OCI-LY3 (cell line): ENCODE measurements at regions not wholly inside any gene's neighbourhood (a gene's known extent, or its start where the extent isn't known, plus 50 kb on each side); places are given as distances from the start of the nearest gene placed in this dataset.

Source experiments
- EZH2phosphoT487 ChIP-seq: fragments of 200-600 bp; shearing (Covaris generic); IDR thresholded peaks from 2 replicates; pipeline ENCODE4 v1.6.1; 2018; ENCODE audit warnings: antibody characterized with exemption, mixed run types, low read depth
- TF ChIP-seq, protein P1 (sequence below): fragments of 200-600, 300-600 bp; sonication (generic); IDR thresholded peaks from 2 replicates; pipeline ENCODE4 v1.5.1; 2014; ENCODE audit warnings: antibody characterized with exemption, low read length, low read depth

DNA sequence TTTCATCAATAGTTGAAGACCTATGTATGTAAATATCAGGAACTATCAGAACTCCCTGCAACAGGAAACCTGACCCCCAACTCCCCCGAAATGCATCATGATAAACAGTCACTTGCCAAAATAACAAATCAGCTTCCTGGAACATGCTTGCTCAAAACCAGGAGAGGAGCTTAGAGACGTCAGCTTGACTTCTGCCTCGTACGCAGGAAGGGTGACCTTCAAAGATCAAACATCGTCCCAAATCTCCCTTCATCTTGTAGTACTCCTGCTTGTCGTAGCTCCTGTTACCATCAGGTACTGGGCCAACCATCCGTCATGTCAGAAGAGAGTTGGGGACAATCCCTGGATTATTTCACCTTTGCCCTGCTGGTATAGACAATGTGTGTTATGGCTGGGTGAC, 396.1 kb downstream of the GADD45G start:
- TF ChIP-seq, protein P1, sequence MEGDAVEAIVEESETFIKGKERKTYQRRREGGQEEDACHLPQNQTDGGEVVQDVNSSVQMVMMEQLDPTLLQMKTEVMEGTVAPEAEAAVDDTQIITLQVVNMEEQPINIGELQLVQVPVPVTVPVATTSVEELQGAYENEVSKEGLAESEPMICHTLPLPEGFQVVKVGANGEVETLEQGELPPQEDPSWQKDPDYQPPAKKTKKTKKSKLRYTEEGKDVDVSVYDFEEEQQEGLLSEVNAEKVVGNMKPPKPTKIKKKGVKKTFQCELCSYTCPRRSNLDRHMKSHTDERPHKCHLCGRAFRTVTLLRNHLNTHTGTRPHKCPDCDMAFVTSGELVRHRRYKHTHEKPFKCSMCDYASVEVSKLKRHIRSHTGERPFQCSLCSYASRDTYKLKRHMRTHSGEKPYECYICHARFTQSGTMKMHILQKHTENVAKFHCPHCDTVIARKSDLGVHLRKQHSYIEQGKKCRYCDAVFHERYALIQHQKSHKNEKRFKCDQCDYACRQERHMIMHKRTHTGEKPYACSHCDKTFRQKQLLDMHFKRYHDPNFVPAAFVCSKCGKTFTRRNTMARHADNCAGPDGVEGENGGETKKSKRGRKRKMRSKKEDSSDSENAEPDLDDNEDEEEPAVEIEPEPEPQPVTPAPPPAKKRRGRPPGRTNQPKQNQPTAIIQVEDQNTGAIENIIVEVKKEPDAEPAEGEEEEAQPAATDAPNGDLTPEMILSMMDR, result no peak
- no peak for TF ChIP-seq EZH2phosphoT487
